Esophagus squamous epithelium (tissue), 4 donors: ENCODE measurements at regions not wholly inside any gene's neighbourhood (a gene's known extent, or its start where the extent isn't known, plus 50 kb on each side); places are given as distances from the start of the nearest gene placed in this dataset.

Source experiments
- POLR2A ChIP-seq, 4 donors: fragments of 450-650 bp; IDR thresholded peaks; one replicate each; pipeline ENCODE4 v1.6.1; 2017; ENCODE audit warnings: antibody characterized with exemption in 4 of 4, mild to moderate bottlenecking in 4 of 4, moderate library complexity in 3 of 4
- TF ChIP-seq, protein P1 (sequence below), 6 experiments: fragments of 450-650 bp in 4 of 6; fragments of 200-600 bp in 2 of 6; sonication (generic) in 2 of 6; IDR thresholded peaks; one replicate each; pipeline ENCODE4 v1.5.1; 2016 to 2019; ENCODE audit warnings: antibody characterized with exemption in 6 of 6, mild to moderate bottlenecking in 4 of 6, moderate library complexity in 4 of 6

GRCh38 chr7:21251151-21251800 is 176.6 kb upstream of the SP4 start:
- no peak for TF ChIP-seq POLR2A (IDR thresholded peaks at IDR 0.05)
- TF ChIP-seq, protein P1, sequence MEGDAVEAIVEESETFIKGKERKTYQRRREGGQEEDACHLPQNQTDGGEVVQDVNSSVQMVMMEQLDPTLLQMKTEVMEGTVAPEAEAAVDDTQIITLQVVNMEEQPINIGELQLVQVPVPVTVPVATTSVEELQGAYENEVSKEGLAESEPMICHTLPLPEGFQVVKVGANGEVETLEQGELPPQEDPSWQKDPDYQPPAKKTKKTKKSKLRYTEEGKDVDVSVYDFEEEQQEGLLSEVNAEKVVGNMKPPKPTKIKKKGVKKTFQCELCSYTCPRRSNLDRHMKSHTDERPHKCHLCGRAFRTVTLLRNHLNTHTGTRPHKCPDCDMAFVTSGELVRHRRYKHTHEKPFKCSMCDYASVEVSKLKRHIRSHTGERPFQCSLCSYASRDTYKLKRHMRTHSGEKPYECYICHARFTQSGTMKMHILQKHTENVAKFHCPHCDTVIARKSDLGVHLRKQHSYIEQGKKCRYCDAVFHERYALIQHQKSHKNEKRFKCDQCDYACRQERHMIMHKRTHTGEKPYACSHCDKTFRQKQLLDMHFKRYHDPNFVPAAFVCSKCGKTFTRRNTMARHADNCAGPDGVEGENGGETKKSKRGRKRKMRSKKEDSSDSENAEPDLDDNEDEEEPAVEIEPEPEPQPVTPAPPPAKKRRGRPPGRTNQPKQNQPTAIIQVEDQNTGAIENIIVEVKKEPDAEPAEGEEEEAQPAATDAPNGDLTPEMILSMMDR (IDR thresholded peaks at IDR 0.05) = no peak
